ENCODE measurements at regions not wholly inside any gene's neighbourhood (a gene's known extent, or its start where the extent isn't known, plus 50 kb on each side); places are given as distances from the start of the nearest gene placed in this dataset.

DNA sequence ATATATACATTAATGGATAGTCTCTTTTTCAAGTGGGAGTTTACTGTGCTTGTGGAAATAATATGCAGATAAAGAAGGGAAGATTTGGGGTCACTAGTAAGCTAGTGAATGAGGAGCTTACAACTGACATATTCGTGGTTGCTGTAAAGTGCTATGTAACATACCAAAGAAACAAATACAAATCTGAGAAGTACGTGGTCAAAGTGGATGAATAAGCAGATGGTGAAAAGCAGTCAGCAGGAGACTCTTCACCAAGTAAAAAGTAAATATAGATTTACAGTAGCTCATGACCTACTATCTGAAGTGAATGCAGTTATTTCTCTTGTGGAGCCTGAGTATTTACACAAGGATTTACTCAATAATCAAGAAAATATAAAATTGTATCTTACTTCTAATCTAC lies 136.6 kb upstream of the ELAC2 start:
- H3K27ac ChIP-seq (ENCODE audit: insufficient read depth, low read depth, low read length), result no peak overlapping the region
- no peaks in the 10 kb centered on the region for H4K20me1 ChIP-seq (replicated peaks; ENCODE audit: control insufficient read depth, extremely low read depth, insufficient read depth, low read length)
- intact Hi-C loops (cut with micrococcal nuclease) (no loop called here), dilution Hi-C loops (cut with MboI; ENCODE audit: extremely low pct_ligation_motif_present, low sequenced_read_pairs) (no loop called here)
- no peak overlapping the region for H3K4me2 ChIP-seq (ENCODE audit: insufficient read depth, low read length)
- H3K27me3 ChIP-seq (ENCODE audit: control insufficient read depth in 2 of 2, insufficient read depth in 2 of 2, low read length in 2 of 2), result no peaks in the 10 kb centered on the region
- POLR2A ChIA-PET, result no interaction called here
- no peak overlapping the region for H3K9ac ChIP-seq (replicated peaks; ENCODE audit: extremely low read depth, insufficient read depth, low read length)
- no peaks in the 10 kb centered on the region for H3K9me1 ChIP-seq (replicated peaks; ENCODE audit: control insufficient read depth, extremely low read depth, insufficient read depth, low read length)
- no peak overlapping the region for H3K4me3 ChIP-seq (replicated peaks in 1 of 3; ENCODE audit: insufficient read depth in 1 of 3, low read depth in 1 of 3, low read length in 3 of 3)
- no peak overlapping the region for H2AFZ ChIP-seq (ENCODE audit: low read depth, low read length)
- CTCF ChIA-PET, result no interaction called here
- peaks cover 5% of the 10 kb centered on the region for H3K9me3 ChIP-seq (replicated peaks; ENCODE audit: control insufficient read depth, insufficient read depth, low read length)
- DNase-seq (ENCODE audit: low read depth, low spot score), result no peak
- H3K4me1 ChIP-seq (ENCODE audit: control insufficient read depth, extremely low read depth, insufficient read depth, low read length), result no peaks in the 10 kb centered on the region
- no peaks in the 10 kb centered on the region for H3K79me2 ChIP-seq (ENCODE audit: control insufficient read depth, insufficient read depth, low read length)
- no peak for TF ChIP-seq GATA2 (IDR thresholded peaks at IDR 0.05; ENCODE audit: insufficient read depth, insufficient read length, low read depth, low read length)
- TF ChIP-seq, protein P1, sequence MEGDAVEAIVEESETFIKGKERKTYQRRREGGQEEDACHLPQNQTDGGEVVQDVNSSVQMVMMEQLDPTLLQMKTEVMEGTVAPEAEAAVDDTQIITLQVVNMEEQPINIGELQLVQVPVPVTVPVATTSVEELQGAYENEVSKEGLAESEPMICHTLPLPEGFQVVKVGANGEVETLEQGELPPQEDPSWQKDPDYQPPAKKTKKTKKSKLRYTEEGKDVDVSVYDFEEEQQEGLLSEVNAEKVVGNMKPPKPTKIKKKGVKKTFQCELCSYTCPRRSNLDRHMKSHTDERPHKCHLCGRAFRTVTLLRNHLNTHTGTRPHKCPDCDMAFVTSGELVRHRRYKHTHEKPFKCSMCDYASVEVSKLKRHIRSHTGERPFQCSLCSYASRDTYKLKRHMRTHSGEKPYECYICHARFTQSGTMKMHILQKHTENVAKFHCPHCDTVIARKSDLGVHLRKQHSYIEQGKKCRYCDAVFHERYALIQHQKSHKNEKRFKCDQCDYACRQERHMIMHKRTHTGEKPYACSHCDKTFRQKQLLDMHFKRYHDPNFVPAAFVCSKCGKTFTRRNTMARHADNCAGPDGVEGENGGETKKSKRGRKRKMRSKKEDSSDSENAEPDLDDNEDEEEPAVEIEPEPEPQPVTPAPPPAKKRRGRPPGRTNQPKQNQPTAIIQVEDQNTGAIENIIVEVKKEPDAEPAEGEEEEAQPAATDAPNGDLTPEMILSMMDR (IDR thresholded peaks at IDR 0.05; ENCODE audit: extremely low read depth in 1 of 2, insufficient read depth in 1 of 2, low read depth in 1 of 2, low read length in 2 of 2), result no peak
- TF ChIP-seq, protein P2, sequence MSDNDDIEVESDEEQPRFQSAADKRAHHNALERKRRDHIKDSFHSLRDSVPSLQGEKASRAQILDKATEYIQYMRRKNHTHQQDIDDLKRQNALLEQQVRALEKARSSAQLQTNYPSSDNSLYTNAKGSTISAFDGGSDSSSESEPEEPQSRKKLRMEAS (IDR thresholded peaks at IDR 0.05; ENCODE audit: insufficient read depth, insufficient read length), result no peak
- TF ChIP-seq POLR2A (IDR thresholded peaks at IDR 0.05; ENCODE audit: low read depth, low read length), result no peak
- no peaks in the 10 kb centered on the region for H3K36me3 ChIP-seq (ENCODE audit: control insufficient read depth in 2 of 2, extremely low read depth in 1 of 2, insufficient read depth in 2 of 2, low read length in 2 of 2)
- FAIRE-seq, result no peak
- BruUV-seq (replicated peaks), result no TSS peak

DNA sequence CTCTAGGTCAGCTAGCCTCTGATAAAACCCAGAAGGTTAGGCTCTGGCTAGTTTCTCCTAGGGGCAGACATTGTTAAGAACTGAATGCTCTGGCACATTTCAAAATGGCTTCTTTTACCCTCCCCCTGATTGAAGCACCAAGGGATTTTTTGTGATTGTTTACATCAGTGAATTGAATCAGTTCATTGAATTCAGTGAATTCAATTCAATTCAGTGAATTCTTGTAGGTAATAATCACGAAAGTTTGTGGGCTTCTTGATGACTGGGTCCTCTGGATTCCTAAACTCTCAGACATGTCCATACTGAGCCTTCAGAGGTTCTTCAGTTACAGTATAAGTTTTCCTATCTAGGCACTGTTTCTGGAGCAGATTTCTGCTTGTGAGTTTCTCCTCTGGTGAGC lies 135.2 kb upstream of the ELAC2 start:
- H3K4me2 ChIP-seq (ENCODE audit: insufficient read depth, low read length), result no peak overlapping the region
- POLR2A ChIA-PET, result no interaction called here
- H3K9me3 ChIP-seq (replicated peaks; ENCODE audit: control insufficient read depth, insufficient read depth, low read length), result peaks cover 6% of the 10 kb centered on the region
- no peak for TF ChIP-seq POLR2A (IDR thresholded peaks at IDR 0.05; ENCODE audit: low read depth, low read length)
- dilution Hi-C loops (cut with MboI; ENCODE audit: extremely low pct_ligation_motif_present, low sequenced_read_pairs) (no loop called here), intact Hi-C loops (cut with micrococcal nuclease) (no loop called here)
- no TSS peak for BruUV-seq (replicated peaks)
- FAIRE-seq, result no peak
- no peak overlapping the region for H3K27ac ChIP-seq (ENCODE audit: insufficient read depth, low read depth, low read length)
- H3K4me1 ChIP-seq (ENCODE audit: control insufficient read depth, extremely low read depth, insufficient read depth, low read length), result no peaks in the 10 kb centered on the region
- no peak overlapping the region for H2AFZ ChIP-seq (ENCODE audit: low read depth, low read length)
- no peaks in the 10 kb centered on the region for H3K9me1 ChIP-seq (replicated peaks; ENCODE audit: control insufficient read depth, extremely low read depth, insufficient read depth, low read length)
- no peak overlapping the region for H3K4me3 ChIP-seq (replicated peaks in 1 of 3; ENCODE audit: insufficient read depth in 1 of 3, low read depth in 1 of 3, low read length in 3 of 3)
- no peak for DNase-seq (ENCODE audit: low read depth, low spot score)
- H3K79me2 ChIP-seq (ENCODE audit: control insufficient read depth, insufficient read depth, low read length), result no peaks in the 10 kb centered on the region
- H3K36me3 ChIP-seq (ENCODE audit: control insufficient read depth in 2 of 2, extremely low read depth in 1 of 2, insufficient read depth in 2 of 2, low read length in 2 of 2), result no peaks in the 10 kb centered on the region
- no peaks in the 10 kb centered on the region for H4K20me1 ChIP-seq (replicated peaks; ENCODE audit: control insufficient read depth, extremely low read depth, insufficient read depth, low read length)
- CTCF ChIA-PET, result no interaction called here
- H3K9ac ChIP-seq (replicated peaks; ENCODE audit: extremely low read depth, insufficient read depth, low read length), result no peak overlapping the region
- H3K27me3 ChIP-seq (ENCODE audit: control insufficient read depth in 2 of 2, insufficient read depth in 2 of 2, low read length in 2 of 2), result no peaks in the 10 kb centered on the region

Measured in endothelial cell of umbilical vein (primary cell).